ENCODE measurements at regions not wholly inside any gene's neighbourhood (a gene's known extent, or its start where the extent isn't known, plus 50 kb on each side); places are given as distances from the start of the nearest gene placed in this dataset.

- BruUV-seq (replicated peaks), result no TSS peak
Observed at GRCh38 chr1:118249641-118250040, 64.6 kb upstream of the SPAG17 start.

More at GRCh38 chr1:118249641-118250040, 64.6 kb upstream of the SPAG17 start:
- no peak overlapping the region for H3K9ac ChIP-seq (ENCODE audit: low read depth, low read length)
- H4K20me1 ChIP-seq (ENCODE audit: insufficient read depth, low read length), result no peaks in the 10 kb centered on the region
- H3K27me3 ChIP-seq (ENCODE audit: control insufficient read depth, insufficient read depth, low read length), result peaks cover 2% of the 10 kb centered on the region; the same call in 1 of the 2 replicates
- H2BK20ac ChIP-seq (ENCODE audit: low read depth, low read length), result no peak overlapping the region
- H3K4me3 ChIP-seq (ENCODE audit: insufficient read depth, low read depth, low read length), result no peak overlapping the region
- H2AK5ac ChIP-seq (ENCODE audit: low read depth, low read length), result no peak overlapping the region
- H3K14ac ChIP-seq (replicated peaks; ENCODE audit: low read depth, low read length), result no peak overlapping the region
- no peak overlapping the region for H4K8ac ChIP-seq (ENCODE audit: low read depth in 2 of 2, low read length in 2 of 2)
- no peak overlapping the region for H3K4ac ChIP-seq (ENCODE audit: low read depth, low read length)
- H2AK9ac ChIP-seq (replicated peaks; ENCODE audit: low read depth, low read length, poor library complexity), result no peak overlapping the region
- POLR2A ChIA-PET (ENCODE audit: unreplicated experiment), result no interaction called here
- TF ChIP-seq POLR2A (IDR thresholded peaks at IDR 0.05; ENCODE audit: low read depth, low read length), result no peak
- no peak for TF ChIP-seq BHLHE40 (IDR thresholded peaks at IDR 0.05; ENCODE audit: low read depth, low read length)
- TF ChIP-seq NFE2L2 (IDR thresholded peaks at IDR 0.05; ENCODE audit: low read depth, low read length), result no peak
- no peak for TF ChIP-seq RCOR1 (IDR thresholded peaks at IDR 0.05; ENCODE audit: insufficient replicate concordance, low read length)
- no peak for TF ChIP-seq RAD21 (IDR thresholded peaks at IDR 0.05; ENCODE audit: low read length)
- TF ChIP-seq USF2 (IDR thresholded peaks at IDR 0.05; ENCODE audit: low read depth, low read length), result no peak
- no peak for TF ChIP-seq CEBPB (IDR thresholded peaks at IDR 0.05; ENCODE audit: low read depth, low read length)
- no peak for TF ChIP-seq MAZ (IDR thresholded peaks at IDR 0.05; ENCODE audit: borderline replicate concordance, low read depth, low read length)
- TF ChIP-seq FOS (IDR thresholded peaks at IDR 0.05; ENCODE audit: low read depth, low read length), result no peak
- TF ChIP-seq MAFK (IDR thresholded peaks at IDR 0.05; ENCODE audit: low read depth, low read length), result no peak
- no peak for TF ChIP-seq ELK1 (IDR thresholded peaks at IDR 0.05; ENCODE audit: borderline replicate concordance, low read depth, low read length)
- TF ChIP-seq CTCF (conservative IDR thresholded peaks at IDR 0.05; ENCODE audit: low read depth, low read length), result no peak
- TF ChIP-seq CHD1 (IDR thresholded peaks at IDR 0.05; ENCODE audit: low read depth, low read length), result no peak
- TF ChIP-seq SMC3 (IDR thresholded peaks at IDR 0.05; ENCODE audit: low read depth, low read length), result no peak
- TF ChIP-seq MXI1 (IDR thresholded peaks at IDR 0.05; ENCODE audit: borderline replicate concordance, low read depth, low read length), result no peak
- TF ChIP-seq RFX5 (IDR thresholded peaks at IDR 0.05; ENCODE audit: low read depth, low read length), result no peak
- no peak for DNase-seq
- H3K79me1 ChIP-seq (ENCODE audit: low read depth in 1 of 2, low read length in 2 of 2), result no peaks in the 10 kb centered on the region
- no peak overlapping the region for H3K56ac ChIP-seq (ENCODE audit: extremely low read depth, insufficient read depth, low read length)
- H3K9me3 ChIP-seq (ENCODE audit: control insufficient read depth, insufficient read depth, low read length), result no peaks in the 10 kb centered on the region
- no peak overlapping the region for H4K5ac ChIP-seq (ENCODE audit: low read depth, low read length)
- no peak overlapping the region for H3K18ac ChIP-seq (ENCODE audit: low read depth, low read length)
- H4K91ac ChIP-seq (ENCODE audit: insufficient read depth, low read depth, low read length), result no peak overlapping the region
- H2BK15ac ChIP-seq (ENCODE audit: low read depth, low read length), result no peak overlapping the region
- no peak for ATAC-seq (ENCODE audit: low read depth)
- H3K4me1 ChIP-seq (ENCODE audit: control insufficient read depth, insufficient read depth, low read length), result no peaks in the 10 kb centered on the region
- in situ Hi-C loops (cut with MboI; ENCODE audit: low sequenced_read_pairs), result no loop called here
- no peak overlapping the region for H2AFZ ChIP-seq (replicated peaks; ENCODE audit: low read length, poor library complexity)
- no peaks in the 10 kb centered on the region for H3K9me1 ChIP-seq (ENCODE audit: insufficient read depth, low read length)
- 42% methylated on average over 3 of the region's 6 CpGs; no CpG with 5 or more reads in 1 of the 2 experiments for WGBS, 2 experiments (ENCODE audit: extremely low coverage in 2 of 2, insufficient read length in 1 of 2)
- H3K23ac ChIP-seq (ENCODE audit: low read depth, low read length), result no peak overlapping the region
- H3K4me2 ChIP-seq (ENCODE audit: low read depth, low read length), result no peak overlapping the region
- intact Hi-C loops (cut with micrococcal nuclease), result loop anchor here (10.0 kb wide), 1 partner anchor 55 kb away; no protein-coding TSS in a partner anchor
- no peaks in the 10 kb centered on the region for H3K36me3 ChIP-seq (ENCODE audit: control insufficient read depth, insufficient read depth, low read length)
- H2BK120ac ChIP-seq (ENCODE audit: low read depth, low read length), result no peak overlapping the region
- dilution Hi-C loops (cut with HindIII; ENCODE audit: low sequenced_read_pairs, unreplicated experiment), result no loop called here
- H3K27ac ChIP-seq (ENCODE audit: insufficient read depth, low read length), result no peak overlapping the region
- H2BK5ac ChIP-seq (ENCODE audit: low read depth, low read length, poor library complexity, severe bottlenecking), result no peak overlapping the region
- CTCF ChIA-PET, result no interaction called here
